HepG2 (cell line): ENCODE measurements at regions not wholly inside any gene's neighbourhood (a gene's known extent, or its start where the extent isn't known, plus 50 kb on each side); places are given as distances from the start of the nearest gene placed in this dataset.

ENCODE experiments used
- CBX5 ChIP-seq: sonication (generic); formaldehyde crosslinking; IDR thresholded peaks from 2 replicates; pipeline ENCODE4 v1.4.0; 2020; ENCODE audit warnings: missing genetic modification reagents, borderline replicate concordance
- ELF1 ChIP-seq: sonication (generic); formaldehyde crosslinking; IDR thresholded peaks from 2 replicates; pipeline ENCODE4 v1.4.0; 2020; ENCODE audit warnings: missing genetic modification reagents
- GATAD2A ChIP-seq: IDR thresholded peaks from 2 replicates; pipeline ENCODE4 v1.6.1; 2016
- JDP2 ChIP-seq: sonication (generic); formaldehyde crosslinking; IDR thresholded peaks from 2 replicates; pipeline ENCODE4 v1.8.1; 2022; ENCODE audit warnings: missing genetic modification reagents, borderline replicate concordance
- NFRKB ChIP-seq: fragments of 450-650 bp; IDR thresholded peaks from 2 replicates; pipeline ENCODE4 v1.6.1; 2017
- PHF21A ChIP-seq: sonication (generic); formaldehyde crosslinking; IDR thresholded peaks from 2 replicates; pipeline ENCODE4 v1.5.0; 2020; ENCODE audit warnings: mild to moderate bottlenecking, missing genetic modification reagents
- PITX1 ChIP-seq: sonication (generic); formaldehyde crosslinking; IDR thresholded peaks from 2 replicates; pipeline ENCODE4 v1.5.1; 2020; ENCODE audit warnings: mild to moderate bottlenecking, missing genetic modification reagents
- ZFP1 ChIP-seq: IDR thresholded peaks from 2 replicates; pipeline ENCODE4 v1.6.1; 2016
- ZNF296 ChIP-seq: sonication (generic); formaldehyde crosslinking; conservative IDR thresholded peaks from 2 replicates; pipeline ENCODE4 v1.5.0; 2020; ENCODE audit warnings: mild to moderate bottlenecking, missing genetic modification reagents
- ZNF335 ChIP-seq: sonication (generic); formaldehyde crosslinking; IDR thresholded peaks from 2 replicates; pipeline ENCODE4 v1.4.0; 2020; ENCODE audit warnings: missing genetic modification reagents
- ZNF607 ChIP-seq: sonication (generic); formaldehyde crosslinking; IDR thresholded peaks from 2 replicates; pipeline ENCODE4 v1.5.1; 2020; ENCODE audit warnings: missing genetic modification reagents, mild to moderate bottlenecking, borderline replicate concordance
- ZNF713 ChIP-seq: sonication (generic); formaldehyde crosslinking; IDR thresholded peaks from 2 replicates; pipeline ENCODE4 v1.4.0; 2020; ENCODE audit warnings: mild to moderate bottlenecking, missing genetic modification reagents
- ZNF777 ChIP-seq: sonication (generic); formaldehyde crosslinking; IDR thresholded peaks from 2 replicates; pipeline ENCODE4 v1.4.0; 2020; ENCODE audit warnings: missing genetic modification reagents
- TF ChIP-seq, protein P1 (sequence below): sonication (generic); formaldehyde crosslinking; IDR thresholded peaks from 2 replicates; pipeline ENCODE4 v1.4.0; 2020; ENCODE audit warnings: missing genetic modification reagents
- TF ChIP-seq, protein P2 (sequence below): sonication (generic); formaldehyde crosslinking; IDR thresholded peaks from 2 replicates; pipeline ENCODE4 v1.4.0; 2020; ENCODE audit warnings: missing genetic modification reagents
- TF ChIP-seq, protein P3 (sequence below): sonication (generic); formaldehyde crosslinking; IDR thresholded peaks from 2 replicates; pipeline ENCODE4 v1.5.0; 2020; ENCODE audit warnings: mild to moderate bottlenecking, missing genetic modification reagents
- TF ChIP-seq, protein P4 (sequence below): IDR thresholded peaks from 2 replicates; pipeline ENCODE4 v1.4.0; 2020; ENCODE audit warnings: mild to moderate bottlenecking, missing genetic modification reagents
- TF ChIP-seq, protein P5 (sequence below): sonication (generic); formaldehyde crosslinking; IDR thresholded peaks from 2 replicates; pipeline ENCODE4 v1.9.0; 2021; ENCODE audit warnings: missing genetic modification reagents, borderline replicate concordance

DNA sequence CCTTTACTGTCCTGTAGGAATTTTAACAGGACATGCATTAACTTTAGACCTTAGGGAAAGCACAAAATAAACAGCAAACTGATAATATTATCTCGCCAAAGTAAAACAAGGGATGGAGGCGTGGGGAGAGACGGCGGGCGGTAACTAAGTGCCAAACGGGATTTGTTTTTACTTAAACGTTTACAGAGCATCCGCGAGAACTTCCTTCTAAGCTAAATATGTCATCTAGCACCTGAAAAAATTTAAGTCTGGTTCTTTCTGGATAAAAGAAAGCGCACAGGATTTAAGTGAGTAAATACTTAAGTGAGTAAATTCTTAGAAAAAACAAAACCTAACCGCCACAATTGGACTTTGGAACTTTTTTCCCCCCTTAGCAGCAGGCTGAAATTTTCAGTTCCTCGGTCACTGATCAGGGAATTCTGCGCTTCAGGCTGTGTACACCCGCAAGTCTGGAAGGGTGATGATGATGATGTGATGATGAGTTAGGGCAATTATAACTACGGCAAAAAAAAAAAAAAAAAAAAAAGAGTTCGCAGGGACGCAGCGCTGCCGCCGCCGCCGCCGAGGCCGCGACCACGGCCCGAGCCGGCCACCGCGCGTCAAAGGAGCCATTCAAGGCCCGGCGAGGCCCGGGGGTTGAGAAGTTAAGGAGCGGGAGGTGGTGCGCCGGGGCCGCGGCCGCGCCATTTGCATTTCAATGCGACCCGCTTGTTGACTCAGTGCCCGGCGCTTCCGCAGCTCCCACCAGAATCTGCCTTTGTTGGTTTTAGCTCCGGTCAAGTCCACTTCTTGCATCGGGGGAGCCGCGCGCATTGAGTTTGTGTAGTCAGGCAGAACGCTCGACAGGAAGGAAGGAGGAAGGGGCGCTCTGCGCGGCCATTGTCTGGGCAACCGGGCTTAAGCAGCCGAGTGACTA lies 108.8 kb downstream of the SPRY1 start (continued):
- peak; percentile 49 for TF ChIP-seq ZNF777
- TF ChIP-seq ZNF335, result 0 out of 2 replicates have a peak, but pooled peaks have one; percentile 58
- peak; percentile 87 for TF ChIP-seq GATAD2A (CRISPR knock-in tag)
- peak; percentile 70 for TF ChIP-seq PHF21A (CRISPR knock-in tag)
- no peak for TF ChIP-seq NFRKB
- TF ChIP-seq, protein P1, sequence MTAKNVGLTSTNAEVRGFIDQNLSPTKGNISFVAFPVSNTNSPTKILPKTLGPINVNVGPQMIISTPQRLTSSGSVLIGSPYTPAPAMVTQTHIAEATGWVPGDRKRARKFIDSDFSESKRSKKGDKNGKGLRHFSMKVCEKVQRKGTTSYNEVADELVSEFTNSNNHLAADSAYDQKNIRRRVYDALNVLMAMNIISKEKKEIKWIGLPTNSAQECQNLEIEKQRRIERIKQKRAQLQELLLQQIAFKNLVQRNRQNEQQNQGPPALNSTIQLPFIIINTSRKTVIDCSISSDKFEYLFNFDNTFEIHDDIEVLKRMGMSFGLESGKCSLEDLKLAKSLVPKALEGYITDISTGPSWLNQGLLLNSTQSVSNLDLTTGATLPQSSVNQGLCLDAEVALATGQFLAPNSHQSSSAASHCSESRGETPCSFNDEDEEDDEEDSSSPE (CRISPR knock-in tag), result peak; percentile 82
- peak; percentile 71 for TF ChIP-seq ZNF607 (CRISPR knock-in tag)
- TF ChIP-seq ELF1 (CRISPR knock-in tag), result peak; percentile 80
- TF ChIP-seq, protein P2, sequence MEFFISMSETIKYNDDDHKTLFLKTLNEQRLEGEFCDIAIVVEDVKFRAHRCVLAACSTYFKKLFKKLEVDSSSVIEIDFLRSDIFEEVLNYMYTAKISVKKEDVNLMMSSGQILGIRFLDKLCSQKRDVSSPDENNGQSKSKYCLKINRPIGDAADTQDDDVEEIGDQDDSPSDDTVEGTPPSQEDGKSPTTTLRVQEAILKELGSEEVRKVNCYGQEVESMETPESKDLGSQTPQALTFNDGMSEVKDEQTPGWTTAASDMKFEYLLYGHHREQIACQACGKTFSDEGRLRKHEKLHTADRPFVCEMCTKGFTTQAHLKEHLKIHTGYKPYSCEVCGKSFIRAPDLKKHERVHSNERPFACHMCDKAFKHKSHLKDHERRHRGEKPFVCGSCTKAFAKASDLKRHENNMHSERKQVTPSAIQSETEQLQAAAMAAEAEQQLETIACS, result no peak; the same call in 1 of the 2 replicates
- TF ChIP-seq ZFP1, result no peak
- no peak; the same call in 1 of the 2 replicates for TF ChIP-seq JDP2 (CRISPR knock-in tag)
- TF ChIP-seq ZNF713 (CRISPR knock-in tag), result no peak
- peak; percentile 89 for TF ChIP-seq PITX1 (CRISPR knock-in tag)
- TF ChIP-seq, protein P3, sequence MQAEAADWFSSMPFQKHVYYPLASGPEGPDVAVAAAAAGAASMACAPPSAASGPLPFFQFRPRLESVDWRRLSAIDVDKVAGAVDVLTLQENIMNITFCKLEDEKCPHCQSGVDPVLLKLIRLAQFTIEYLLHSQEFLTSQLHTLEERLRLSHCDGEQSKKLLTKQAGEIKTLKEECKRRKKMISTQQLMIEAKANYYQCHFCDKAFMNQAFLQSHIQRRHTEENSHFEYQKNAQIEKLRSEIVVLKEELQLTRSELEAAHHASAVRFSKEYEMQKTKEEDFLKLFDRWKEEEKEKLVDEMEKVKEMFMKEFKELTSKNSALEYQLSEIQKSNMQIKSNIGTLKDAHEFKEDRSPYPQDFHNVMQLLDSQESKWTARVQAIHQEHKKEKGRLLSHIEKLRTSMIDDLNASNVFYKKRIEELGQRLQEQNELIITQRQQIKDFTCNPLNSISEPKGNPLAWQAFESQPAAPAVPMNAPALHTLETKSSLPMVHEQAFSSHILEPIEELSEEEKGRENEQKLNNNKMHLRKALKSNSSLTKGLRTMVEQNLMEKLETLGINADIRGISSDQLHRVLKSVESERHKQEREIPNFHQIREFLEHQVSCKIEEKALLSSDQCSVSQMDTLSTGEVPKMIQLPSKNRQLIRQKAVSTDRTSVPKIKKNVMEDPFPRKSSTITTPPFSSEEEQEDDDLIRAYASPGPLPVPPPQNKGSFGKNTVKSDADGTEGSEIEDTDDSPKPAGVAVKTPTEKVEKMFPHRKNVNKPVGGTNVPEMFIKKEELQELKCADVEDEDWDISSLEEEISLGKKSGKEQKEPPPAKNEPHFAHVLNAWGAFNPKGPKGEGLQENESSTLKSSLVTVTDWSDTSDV (CRISPR knock-in tag), result no peak
- TF ChIP-seq ZNF296, result no peak
- TF ChIP-seq, protein P4, sequence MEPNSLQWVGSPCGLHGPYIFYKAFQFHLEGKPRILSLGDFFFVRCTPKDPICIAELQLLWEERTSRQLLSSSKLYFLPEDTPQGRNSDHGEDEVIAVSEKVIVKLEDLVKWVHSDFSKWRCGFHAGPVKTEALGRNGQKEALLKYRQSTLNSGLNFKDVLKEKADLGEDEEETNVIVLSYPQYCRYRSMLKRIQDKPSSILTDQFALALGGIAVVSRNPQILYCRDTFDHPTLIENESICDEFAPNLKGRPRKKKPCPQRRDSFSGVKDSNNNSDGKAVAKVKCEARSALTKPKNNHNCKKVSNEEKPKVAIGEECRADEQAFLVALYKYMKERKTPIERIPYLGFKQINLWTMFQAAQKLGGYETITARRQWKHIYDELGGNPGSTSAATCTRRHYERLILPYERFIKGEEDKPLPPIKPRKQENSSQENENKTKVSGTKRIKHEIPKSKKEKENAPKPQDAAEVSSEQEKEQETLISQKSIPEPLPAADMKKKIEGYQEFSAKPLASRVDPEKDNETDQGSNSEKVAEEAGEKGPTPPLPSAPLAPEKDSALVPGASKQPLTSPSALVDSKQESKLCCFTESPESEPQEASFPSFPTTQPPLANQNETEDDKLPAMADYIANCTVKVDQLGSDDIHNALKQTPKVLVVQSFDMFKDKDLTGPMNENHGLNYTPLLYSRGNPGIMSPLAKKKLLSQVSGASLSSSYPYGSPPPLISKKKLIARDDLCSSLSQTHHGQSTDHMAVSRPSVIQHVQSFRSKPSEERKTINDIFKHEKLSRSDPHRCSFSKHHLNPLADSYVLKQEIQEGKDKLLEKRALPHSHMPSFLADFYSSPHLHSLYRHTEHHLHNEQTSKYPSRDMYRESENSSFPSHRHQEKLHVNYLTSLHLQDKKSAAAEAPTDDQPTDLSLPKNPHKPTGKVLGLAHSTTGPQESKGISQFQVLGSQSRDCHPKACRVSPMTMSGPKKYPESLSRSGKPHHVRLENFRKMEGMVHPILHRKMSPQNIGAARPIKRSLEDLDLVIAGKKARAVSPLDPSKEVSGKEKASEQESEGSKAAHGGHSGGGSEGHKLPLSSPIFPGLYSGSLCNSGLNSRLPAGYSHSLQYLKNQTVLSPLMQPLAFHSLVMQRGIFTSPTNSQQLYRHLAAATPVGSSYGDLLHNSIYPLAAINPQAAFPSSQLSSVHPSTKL, result peak; percentile 93
- peak; percentile 20; the same call in 1 of the 2 replicates for TF ChIP-seq CBX5 (CRISPR knock-in tag)
- TF ChIP-seq, protein P5, sequence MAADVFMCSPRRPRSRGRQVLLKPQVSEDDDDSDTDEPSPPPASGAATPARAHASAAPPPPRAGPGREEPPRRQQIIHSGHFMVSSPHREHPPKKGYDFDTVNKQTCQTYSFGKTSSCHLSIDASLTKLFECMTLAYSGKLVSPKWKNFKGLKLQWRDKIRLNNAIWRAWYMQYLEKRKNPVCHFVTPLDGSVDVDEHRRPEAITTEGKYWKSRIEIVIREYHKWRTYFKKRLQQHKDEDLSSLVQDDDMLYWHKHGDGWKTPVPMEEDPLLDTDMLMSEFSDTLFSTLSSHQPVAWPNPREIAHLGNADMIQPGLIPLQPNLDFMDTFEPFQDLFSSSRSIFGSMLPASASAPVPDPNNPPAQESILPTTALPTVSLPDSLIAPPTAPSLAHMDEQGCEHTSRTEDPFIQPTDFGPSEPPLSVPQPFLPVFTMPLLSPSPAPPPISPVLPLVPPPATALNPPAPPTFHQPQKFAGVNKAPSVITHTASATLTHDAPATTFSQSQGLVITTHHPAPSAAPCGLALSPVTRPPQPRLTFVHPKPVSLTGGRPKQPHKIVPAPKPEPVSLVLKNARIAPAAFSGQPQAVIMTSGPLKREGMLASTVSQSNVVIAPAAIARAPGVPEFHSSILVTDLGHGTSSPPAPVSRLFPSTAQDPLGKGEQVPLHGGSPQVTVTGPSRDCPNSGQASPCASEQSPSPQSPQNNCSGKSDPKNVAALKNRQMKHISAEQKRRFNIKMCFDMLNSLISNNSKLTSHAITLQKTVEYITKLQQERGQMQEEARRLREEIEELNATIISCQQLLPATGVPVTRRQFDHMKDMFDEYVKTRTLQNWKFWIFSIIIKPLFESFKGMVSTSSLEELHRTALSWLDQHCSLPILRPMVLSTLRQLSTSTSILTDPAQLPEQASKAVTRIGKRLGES (CRISPR knock-in tag), result no peak
